ENCODE measurements at regions not wholly inside any gene's neighbourhood (a gene's known extent, or its start where the extent isn't known, plus 50 kb on each side); places are given as distances from the start of the nearest gene placed in this dataset.

DNA sequence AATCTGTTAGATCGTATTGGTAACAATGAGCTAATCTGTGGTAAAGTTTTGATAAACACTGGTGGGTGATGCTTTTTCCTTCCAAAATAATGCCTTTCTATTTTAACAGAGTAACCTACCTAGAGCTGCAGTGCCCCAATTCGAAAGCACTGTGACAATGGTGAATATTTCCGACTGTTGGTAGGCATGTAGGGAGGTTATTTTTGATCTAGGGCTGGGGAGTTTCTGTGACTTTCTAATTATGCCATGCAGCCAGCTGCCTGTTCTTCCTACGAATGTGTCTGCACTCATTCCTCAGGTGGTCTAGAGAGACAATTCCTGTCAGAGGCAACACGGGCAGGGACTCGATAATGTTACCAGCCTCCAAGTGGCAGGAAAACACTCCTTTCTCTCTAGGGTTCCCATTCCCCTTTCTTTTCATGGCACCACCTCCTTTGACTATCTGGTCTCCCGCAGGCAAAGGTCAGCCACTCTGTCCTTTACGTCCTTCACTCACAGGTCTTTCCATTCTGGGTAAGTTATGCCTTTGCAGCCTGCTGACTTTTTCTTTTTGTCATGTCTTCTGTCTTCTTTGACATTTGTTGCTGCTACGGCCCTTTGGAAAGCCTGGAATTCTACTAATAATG lies 167.2 kb upstream of the MGAT5 start:
- no peak overlapping the region for H3K4me3 ChIP-seq
- H3K4me1 ChIP-seq: no peaks in the 10 kb centered on the region
- H3K27me3 ChIP-seq (ENCODE audit: insufficient read depth in 3 of 3, low read length in 2 of 3): no peaks in the 10 kb centered on the region
- H3K36me3 ChIP-seq (ENCODE audit: insufficient read depth in 1 of 2, low read depth in 1 of 2): no peaks in the 10 kb centered on the region
- ATAC-seq (no peak), DNase-seq (no peak)
- no peak for TF ChIP-seq CTCF (IDR thresholded peaks at IDR 0.05)
- no peak overlapping the region for H3K27ac ChIP-seq
- H3K9me3 ChIP-seq: no peaks in the 10 kb centered on the region
- WGBS, 3 donors: 70 to 86% (median 75%) methylated on average over 9 of the region's 9 CpGs
- intact Hi-C loops (cut with DNase I): no loop called here

DNA sequence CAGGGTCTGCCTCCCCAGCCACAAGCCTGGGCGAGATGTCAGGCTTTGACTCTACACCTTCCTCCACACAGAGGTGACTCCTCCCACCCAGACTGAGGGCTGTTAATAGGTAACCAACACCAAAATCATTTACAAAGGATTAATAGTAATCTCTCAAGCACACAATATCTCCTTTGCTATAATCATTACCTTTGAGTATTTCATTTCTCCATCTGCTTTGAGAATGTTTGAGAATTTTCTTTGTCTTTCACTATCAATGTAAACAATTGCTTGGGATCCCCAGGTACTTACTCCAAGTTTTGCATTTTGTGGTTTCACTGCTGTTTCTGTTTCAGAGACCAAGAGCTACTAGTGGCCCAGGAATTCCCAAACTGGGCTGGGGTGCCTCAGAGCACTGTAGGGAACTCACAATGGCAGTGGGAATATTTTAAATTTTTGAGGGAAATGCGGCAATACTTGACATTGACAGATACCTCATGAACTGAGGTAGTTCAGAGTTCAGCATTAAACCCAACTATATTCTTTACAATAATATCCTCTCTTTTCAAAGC lies 166.4 kb upstream of the MGAT5 start:
- H3K27ac ChIP-seq: no peak overlapping the region
- no peaks in the 10 kb centered on the region for H3K27me3 ChIP-seq (ENCODE audit: insufficient read depth in 3 of 3, low read length in 2 of 3)
- ATAC-seq (no peak), DNase-seq (no peak)
- TF ChIP-seq CTCF (IDR thresholded peaks at IDR 0.05): no peak
- H3K9me3 ChIP-seq: no peaks in the 10 kb centered on the region
- H3K36me3 ChIP-seq (ENCODE audit: insufficient read depth in 1 of 2, low read depth in 1 of 2): no peaks in the 10 kb centered on the region
- no peaks in the 10 kb centered on the region for H3K4me1 ChIP-seq
- H3K4me3 ChIP-seq: no peak overlapping the region
- 92 to 98% (median 97%) methylated on average over 2 of the region's 2 CpGs for WGBS, 3 donors
- intact Hi-C loops (cut with DNase I): no loop called here

DNA sequence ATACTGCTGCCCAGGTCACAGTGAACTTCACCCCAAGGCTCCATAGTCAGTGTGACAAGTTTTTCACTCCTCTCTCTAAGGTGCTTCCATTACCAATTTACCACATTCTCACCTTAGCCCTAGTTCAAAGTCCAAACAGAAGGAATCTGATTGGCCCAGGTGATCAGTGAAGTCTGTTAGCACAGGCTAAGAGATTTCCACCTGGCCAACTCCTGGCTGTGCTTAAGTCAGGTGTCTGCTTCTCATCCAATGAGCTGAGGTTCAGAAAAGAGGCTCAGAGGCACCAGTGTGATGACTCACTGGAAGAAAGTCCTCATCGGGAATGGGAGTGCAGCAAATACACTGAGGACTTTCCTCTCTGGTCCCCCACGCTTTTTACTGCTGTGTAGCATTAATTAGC lies 164.4 kb upstream of the MGAT5 start:
- H3K4me3 ChIP-seq: no peak overlapping the region
- no peak for DNase-seq
- no peaks in the 10 kb centered on the region for H3K27me3 ChIP-seq (ENCODE audit: insufficient read depth in 3 of 3, low read length in 2 of 3)
- WGBS, 3 donors: 86 to 100% (median 89%) methylated on average over 2 of the region's 2 CpGs
- ATAC-seq: no peak
- no peak overlapping the region for H3K27ac ChIP-seq
- H3K9me3 ChIP-seq: no peaks in the 10 kb centered on the region
- no peaks in the 10 kb centered on the region for H3K36me3 ChIP-seq (ENCODE audit: insufficient read depth in 1 of 2, low read depth in 1 of 2)
- H3K4me1 ChIP-seq: no peaks in the 10 kb centered on the region
- no peak for TF ChIP-seq CTCF (IDR thresholded peaks at IDR 0.05)
- intact Hi-C loops (cut with DNase I): no loop called here

DNA sequence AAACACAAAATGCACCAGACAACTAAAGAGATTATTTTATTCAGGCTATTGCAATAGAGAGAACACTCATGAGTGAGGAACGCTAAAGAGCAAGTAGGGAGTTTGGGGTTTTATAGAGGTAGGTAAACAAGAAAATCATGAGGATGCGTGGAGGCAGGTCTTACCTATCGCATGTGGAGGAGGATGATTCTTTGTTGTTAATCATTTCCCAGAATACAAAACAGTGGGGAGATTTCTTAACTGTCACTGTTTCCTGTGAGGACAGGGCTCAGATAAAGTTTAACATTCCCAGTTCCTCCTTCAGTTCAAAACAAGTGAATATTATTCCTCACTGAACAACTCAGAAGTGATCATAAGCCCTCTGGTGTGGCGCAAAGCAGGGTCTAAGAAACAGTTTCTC lies 156.1 kb upstream of the MGAT5 start:
- TF ChIP-seq CTCF (IDR thresholded peaks at IDR 0.05): no peak
- Histone ChIP-seq H3K4me3 (no peak overlapping the region), H3K27me3 (ENCODE audit: insufficient read depth in 3 of 3, low read length in 2 of 3) (no peaks in the 10 kb centered on the region), H3K4me1 (no peaks in the 10 kb centered on the region), H3K9me3 (no peaks in the 10 kb centered on the region), H3K27ac (no peak overlapping the region), H3K36me3 (ENCODE audit: insufficient read depth in 1 of 2, low read depth in 1 of 2) (no peaks in the 10 kb centered on the region)
- WGBS, 3 donors: 90 to 95% (median 91%) methylated on average over 4 of the region's 4 CpGs
- intact Hi-C loops (cut with DNase I): no loop called here
- ATAC-seq: no peak
- DNase-seq: no peak

DNA sequence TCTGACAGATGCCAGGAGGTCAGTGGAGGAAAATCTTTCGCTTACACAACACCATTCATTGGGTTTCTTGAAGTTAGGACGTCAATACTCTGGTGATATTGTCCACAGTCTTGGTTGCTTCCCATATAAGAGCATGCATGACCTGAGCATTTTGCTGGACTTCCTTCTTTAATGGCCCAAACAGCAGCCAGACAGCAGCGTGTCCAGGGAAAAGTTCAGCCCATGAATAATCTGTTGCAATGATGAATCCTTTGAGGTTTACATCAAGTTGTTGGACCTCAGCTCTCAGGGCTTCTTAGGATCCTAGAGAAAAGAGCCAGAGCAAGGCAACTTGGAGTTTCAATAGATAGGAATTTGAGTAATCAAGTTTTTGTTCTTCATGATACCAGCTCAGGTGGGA lies 155.6 kb upstream of the MGAT5 start:
- WGBS, 3 donors: 54 to 74% (median 69%) methylated on average over 3 of the region's 3 CpGs
- ATAC-seq (no peak), DNase-seq (no peak)
- Histone ChIP-seq H3K9me3 (no peaks in the 10 kb centered on the region), H3K4me3 (no peak overlapping the region), H3K4me1 (no peaks in the 10 kb centered on the region), H3K27me3 (ENCODE audit: insufficient read depth in 3 of 3, low read length in 2 of 3) (no peaks in the 10 kb centered on the region), H3K36me3 (ENCODE audit: insufficient read depth in 1 of 2, low read depth in 1 of 2) (no peaks in the 10 kb centered on the region), H3K27ac (no peak overlapping the region)
- no peak for TF ChIP-seq CTCF (IDR thresholded peaks at IDR 0.05)
- intact Hi-C loops (cut with DNase I): no loop called here

All from psoas muscle (tissue), 7 donors.